Adrenal gland (tissue), 9 donors: ENCODE measurements at regions not wholly inside any gene's neighbourhood (a gene's known extent, or its start where the extent isn't known, plus 50 kb on each side); places are given as distances from the start of the nearest gene placed in this dataset.

Experiments used
- DNase-seq, 7 donors: peaks; one replicate each; pipeline ENCODE4 v3.0.0-alpha.2; 2019 to 2020
- H3K27ac ChIP-seq, 5 donors: fragments of 200-600 bp; sonication (generic) in 4 of 5; 1 replicate in 3 of 5; 2 replicates in 2 of 5; pipeline versions ENCODE4 v1.5.1 to v1.8.0; 2016 to 2020; ENCODE audit warnings: mild to moderate bottlenecking in 1 of 5
- H3K27me3 ChIP-seq: fragments of 200-600 bp; 2 replicates; pipeline ENCODE4 v1.8.0; 2021
- H3K36me3 ChIP-seq, 2 donors: fragments of 200-600 bp; replicated peaks in 1 of 2; 1 replicate in 1 of 2; 2 replicates in 1 of 2; pipeline versions ENCODE4 v1.5.1 to v1.8.0; 2018 to 2022
- H3K4me1 ChIP-seq, 2 donors: fragments of 200-600 bp; replicated peaks in 1 of 2; 1 replicate in 1 of 2; 2 replicates in 1 of 2; pipeline versions ENCODE4 v1.5.1 to v1.8.0; 2018 to 2021
- H3K4me3 ChIP-seq, 4 donors: fragments of 200-600 bp; sonication (generic) in 3 of 4; one replicate each; pipeline ENCODE4 v1.5.1; 2016 to 2018
- H3K9me3 ChIP-seq, 3 donors: fragments of 200-600 bp; sonication (generic) in 1 of 3; replicated peaks in 1 of 3; 1 replicate in 2 of 3; 2 replicates in 1 of 3; pipeline versions ENCODE4 v1.5.1 to v1.8.0; 2016 to 2021
- POLR2A ChIP-seq, 2 donors: fragments of 450-650 bp; IDR thresholded peaks; one replicate each; pipeline ENCODE4 v1.6.1; 2017; ENCODE audit warnings: antibody characterized with exemption in 2 of 2, mild to moderate bottlenecking in 2 of 2, moderate library complexity in 1 of 2
- WGBS, 4 donors: extraction: QIAGEN DNeasy Blood & Tissue Kit in 2 of 4; methylation state at CpG; one replicate each; pipeline versions ENCODE4 v1.1.5 to v1.1.7; 2013 to 2017; 5-methylcytosine and 5-hydroxymethylcytosine counted together
- intact Hi-C, 2 donors: fragments of 100-400 bp; cut with DNase I; formaldehyde crosslinking; loops; one replicate each; pipeline versions ENCODE4 v1.14.1 to v1.15.0; 2022 to 2023
- TF ChIP-seq, protein P1 (sequence below), 6 experiments: fragments of 450-650 bp in 4 of 6; fragments of 200-600 bp in 2 of 6; sonication (generic) in 1 of 6; IDR thresholded peaks; 1 replicate in 5 of 6; 2 replicates in 1 of 6; pipeline versions ENCODE4 v1.5.1 to v1.8.0; 2016 to 2021; ENCODE audit warnings: antibody characterized with exemption in 6 of 6, mild to moderate bottlenecking in 2 of 6, moderate library complexity in 1 of 6
- donor health status: healthy with polysubstance abuse.
- donor health status: Bipolar disorder and iron deficiency.
- donor health status: DM: yes; HTN: yes; CAD: no.
- donor health status: DM: no; HTN: no; CAD: no.
- donor health status: DM: no; HTN: no; CAD: no.

DNA sequence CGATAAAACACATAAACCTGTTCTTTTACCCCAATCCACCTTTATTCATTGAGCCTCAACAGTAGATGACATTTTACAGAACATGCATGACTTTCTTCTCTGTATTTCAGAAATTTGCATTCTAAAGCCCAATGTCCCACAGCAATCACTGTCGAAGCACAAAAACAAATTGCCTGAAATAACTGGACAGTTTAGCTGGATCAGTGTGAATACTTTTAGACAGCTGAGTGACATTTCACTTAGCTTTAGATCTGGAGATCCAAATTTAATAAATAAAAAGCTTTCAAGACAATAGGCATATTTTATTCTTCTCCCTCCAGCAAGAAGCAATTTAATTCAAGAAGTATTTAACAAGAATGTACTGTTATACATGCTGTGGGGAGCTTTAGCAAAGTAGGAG, 109.1 kb upstream of the FSCB start:
- DNase-seq, result no peak
- Histone ChIP-seq H3K4me1 (no peaks in the 10 kb centered on the region), H3K9me3 (no peaks in the 10 kb centered on the region), H3K36me3 (no peaks in the 10 kb centered on the region), H3K27me3 (no peaks in the 10 kb centered on the region), H3K4me3 (no peak overlapping the region), H3K27ac (no peak overlapping the region)
- 88 to 94% (median 91%) methylated on average over 2 of the region's 2 CpGs for WGBS, 4 donors
- TF ChIP-seq, protein P1, sequence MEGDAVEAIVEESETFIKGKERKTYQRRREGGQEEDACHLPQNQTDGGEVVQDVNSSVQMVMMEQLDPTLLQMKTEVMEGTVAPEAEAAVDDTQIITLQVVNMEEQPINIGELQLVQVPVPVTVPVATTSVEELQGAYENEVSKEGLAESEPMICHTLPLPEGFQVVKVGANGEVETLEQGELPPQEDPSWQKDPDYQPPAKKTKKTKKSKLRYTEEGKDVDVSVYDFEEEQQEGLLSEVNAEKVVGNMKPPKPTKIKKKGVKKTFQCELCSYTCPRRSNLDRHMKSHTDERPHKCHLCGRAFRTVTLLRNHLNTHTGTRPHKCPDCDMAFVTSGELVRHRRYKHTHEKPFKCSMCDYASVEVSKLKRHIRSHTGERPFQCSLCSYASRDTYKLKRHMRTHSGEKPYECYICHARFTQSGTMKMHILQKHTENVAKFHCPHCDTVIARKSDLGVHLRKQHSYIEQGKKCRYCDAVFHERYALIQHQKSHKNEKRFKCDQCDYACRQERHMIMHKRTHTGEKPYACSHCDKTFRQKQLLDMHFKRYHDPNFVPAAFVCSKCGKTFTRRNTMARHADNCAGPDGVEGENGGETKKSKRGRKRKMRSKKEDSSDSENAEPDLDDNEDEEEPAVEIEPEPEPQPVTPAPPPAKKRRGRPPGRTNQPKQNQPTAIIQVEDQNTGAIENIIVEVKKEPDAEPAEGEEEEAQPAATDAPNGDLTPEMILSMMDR (IDR thresholded peaks at IDR 0.05), result no peak
- no peak for TF ChIP-seq POLR2A (IDR thresholded peaks at IDR 0.05)
- intact Hi-C loops, result no loop called here

DNA sequence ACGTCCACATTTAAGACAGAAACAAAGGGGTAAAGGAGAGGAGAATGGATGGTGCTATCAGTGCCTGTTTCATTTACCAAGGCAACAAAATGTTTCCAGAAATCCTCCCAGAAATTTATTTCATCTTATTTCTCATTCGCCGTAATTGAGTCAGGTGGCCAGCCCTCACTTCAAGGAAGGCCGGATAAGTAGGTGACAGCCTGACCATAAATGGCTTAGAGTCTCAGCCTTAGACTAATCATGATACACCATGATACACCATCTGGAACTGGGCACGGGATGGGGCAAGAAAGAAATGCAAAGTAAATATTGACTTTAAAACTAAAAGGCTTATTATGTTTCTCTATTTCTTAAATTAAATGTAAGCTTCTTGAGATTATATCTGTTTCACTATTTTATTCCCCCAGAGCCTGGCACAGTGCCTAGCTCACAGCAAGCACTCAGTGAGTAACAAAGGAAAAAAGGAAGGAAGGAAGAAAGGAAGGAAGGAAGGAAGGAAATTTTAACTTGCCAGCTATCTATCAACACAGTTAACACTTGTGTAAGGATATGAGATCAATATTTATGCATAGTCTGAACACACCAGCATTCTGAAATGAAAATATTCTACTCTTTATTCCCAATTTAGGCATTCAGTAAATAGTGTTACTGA, 106.1 kb upstream of the FSCB start:
- no peak for DNase-seq
- intact Hi-C loops, result no loop called here
- Histone ChIP-seq H3K9me3 (no peaks in the 10 kb centered on the region), H3K27me3 (no peaks in the 10 kb centered on the region), H3K4me1 (no peaks in the 10 kb centered on the region), H3K36me3 (no peaks in the 10 kb centered on the region), H3K4me3 (no peak overlapping the region), H3K27ac (no peak overlapping the region)
- 83 to 87% (median 86%) methylated on average over 5 of the region's 5 CpGs for WGBS, 4 donors
- TF ChIP-seq, protein P1 (IDR thresholded peaks at IDR 0.05), result no peak

DNA sequence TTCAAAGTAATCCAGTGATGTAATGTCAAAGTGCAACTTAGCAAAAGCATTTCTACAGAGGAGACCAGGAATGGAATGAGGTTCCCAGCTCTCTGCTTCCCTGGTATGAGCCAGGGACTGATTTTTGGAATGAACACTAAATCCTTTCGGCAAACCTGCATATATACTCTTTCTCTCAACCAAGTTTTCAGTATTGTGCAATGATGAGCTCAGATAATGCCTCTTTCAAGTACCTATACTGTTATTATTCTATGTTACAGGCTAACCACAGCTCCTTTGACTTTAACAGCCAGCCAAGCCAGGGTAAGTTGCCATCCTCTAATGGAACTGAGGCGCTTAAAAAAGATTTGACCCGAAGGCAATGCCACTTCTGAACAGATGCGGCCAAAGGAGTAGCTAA, 104.9 kb upstream of the FSCB start:
- H3K4me3 ChIP-seq, result no peak overlapping the region
- no peaks in the 10 kb centered on the region for H3K27me3 ChIP-seq
- intact Hi-C loops, result no loop called here
- no peaks in the 10 kb centered on the region for H3K36me3 ChIP-seq
- H3K4me1 ChIP-seq, result no peaks in the 10 kb centered on the region
- no peaks in the 10 kb centered on the region for H3K9me3 ChIP-seq
- no peak for TF ChIP-seq POLR2A (IDR thresholded peaks at IDR 0.05)
- TF ChIP-seq, protein P1 (IDR thresholded peaks at IDR 0.05), result no peak
- no peak overlapping the region for H3K27ac ChIP-seq
- 64 to 89% (median 84%) methylated on average over 4 of the region's 4 CpGs for WGBS, 4 donors
- no peak for DNase-seq

DNA sequence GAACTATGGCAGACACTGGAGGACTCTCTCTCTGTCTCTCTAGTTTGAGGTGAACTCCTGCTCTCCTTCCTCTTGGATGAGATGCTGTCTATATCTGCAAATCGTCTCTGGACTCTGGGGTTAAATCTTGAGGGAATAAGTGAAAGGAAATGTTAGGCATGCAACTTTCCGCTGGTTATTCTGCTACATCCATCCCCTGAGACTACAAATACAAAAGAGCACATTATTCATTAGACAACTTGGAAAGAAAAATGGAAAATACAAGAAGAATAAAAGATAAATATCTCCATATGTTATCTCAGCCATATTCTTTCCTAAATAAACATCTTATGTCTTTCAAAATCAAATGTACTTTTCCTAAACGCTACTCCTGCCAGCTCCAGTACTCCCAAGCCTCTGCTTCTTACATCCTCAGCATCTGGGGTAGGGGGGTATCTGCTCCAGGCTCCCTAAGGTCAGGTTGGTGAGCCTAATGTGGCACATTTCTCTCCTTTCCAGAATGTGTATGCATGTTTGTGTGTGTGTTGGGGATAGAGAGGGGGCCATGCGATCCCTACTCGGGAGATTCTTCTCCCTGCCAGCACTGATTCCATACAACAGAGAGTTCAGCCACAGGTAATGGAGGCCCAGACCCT, 102.9 kb upstream of the FSCB start:
- TF ChIP-seq POLR2A (IDR thresholded peaks at IDR 0.05), result no peak
- TF ChIP-seq, protein P1 (IDR thresholded peaks at IDR 0.05), result no peak
- H3K36me3 ChIP-seq, result no peaks in the 10 kb centered on the region
- WGBS, 4 donors, result 58 to 62% (median 60%) methylated on average over 5 of the region's 5 CpGs
- no peak overlapping the region for H3K27ac ChIP-seq
- no peaks in the 10 kb centered on the region for H3K4me1 ChIP-seq
- no peaks in the 10 kb centered on the region for H3K9me3 ChIP-seq
- DNase-seq, result no peak
- no peaks in the 10 kb centered on the region for H3K27me3 ChIP-seq
- H3K4me3 ChIP-seq, result no peak overlapping the region
- intact Hi-C loops, result no loop called here
